Renal pelvis (tissue), 1 donor: ENCODE measurements at regions not wholly inside any gene's neighbourhood (a gene's known extent, or its start where the extent isn't known, plus 50 kb on each side); places are given as distances from the start of the nearest gene placed in this dataset.
A peak's percentile ranks its signal among the peaks of the same experiment; 100 is the strongest.
"Not testable (repeated sequence)": the region's sequence is repeated elsewhere in the genome, so short reads cannot be mapped to it uniquely, and the experiment has no call there.

ENCODE experiments used
- DNase-seq: peaks from one replicate; pipeline ENCODE4 v3.0.0-alpha.2; 2013

- no peak for DNase-seq
Observed at GRCh38 chr7:68238204-68238805, 1241.7 kb downstream of the TYW1 start.

GRCh38 chr7:68243128-68243527 lies 1246.5 kb downstream of the TYW1 start:
- DNase-seq, result no peak

GRCh38 chr7:68244389-68244788 lies 1247.8 kb downstream of the TYW1 start:
- DNase-seq, result no peak

GRCh38 chr7:68245688-68246087 lies 1249.1 kb downstream of the TYW1 start:
- no peak for DNase-seq

- peak; percentile 69 for DNase-seq
Observed at GRCh38 chr7:68246189-68246633, 1249.6 kb downstream of the TYW1 start.

- no peak for DNase-seq
Observed at GRCh38 chr7:68247126-68247525, 1250.5 kb downstream of the TYW1 start.

- DNase-seq, result no peak
Observed at GRCh38 chr7:68247571-68247970, 1250.9 kb downstream of the TYW1 start.

- no peak for DNase-seq
Observed at GRCh38 chr7:68248973-68249372, 1252.3 kb downstream of the TYW1 start.

GRCh38 chr7:68249611-68250010 lies 1253.0 kb downstream of the TYW1 start:
- no peak for DNase-seq

- DNase-seq, result no peak
Observed at GRCh38 chr7:68250143-68250542, 1253.5 kb downstream of the TYW1 start.

GRCh38 chr7:68254815-68255214 lies 1258.2 kb downstream of the TYW1 start:
- not testable (repeated sequence) for DNase-seq

- no peak for DNase-seq
Observed at GRCh38 chr7:68256295-68256694, 1259.7 kb downstream of the TYW1 start.

- DNase-seq, result peak; percentile 61
Observed at GRCh38 chr7:68258609-68259008, 1262.0 kb downstream of the TYW1 start.

GRCh38 chr7:68265258-68265657 lies 1268.6 kb downstream of the TYW1 start:
- no peak for DNase-seq

- DNase-seq, result no peak
Observed at GRCh38 chr7:68266004-68266579, 1269.5 kb downstream of the TYW1 start.

GRCh38 chr7:68267486-68267885 lies 1270.9 kb downstream of the TYW1 start:
- DNase-seq, result no peak

GRCh38 chr7:68269405-68269804 lies 1272.8 kb downstream of the TYW1 start:
- DNase-seq, result peak; percentile 27

GRCh38 chr7:68272507-68272906 lies 1275.9 kb downstream of the TYW1 start:
- no peak for DNase-seq

- no peak for DNase-seq
Observed at GRCh38 chr7:68276725-68277124, 1280.1 kb downstream of the TYW1 start.

- DNase-seq, result no peak
Observed at GRCh38 chr7:68279827-68280400, 1283.3 kb downstream of the TYW1 start.

- no peak for DNase-seq
Observed at GRCh38 chr7:68280931-68281330, 1284.3 kb downstream of the TYW1 start.

- DNase-seq, result no peak
Observed at GRCh38 chr7:68288144-68288593, 1291.5 kb downstream of the TYW1 start.

GRCh38 chr7:68291710-68292109 lies 1295.1 kb downstream of the TYW1 start:
- no peak for DNase-seq

GRCh38 chr7:68295386-68295785 lies 1298.8 kb downstream of the TYW1 start:
- no peak for DNase-seq
